SK-N-SH treated with all-trans-retinoic acid at 6 μM for 48 hours (cell line): ENCODE measurements at regions not wholly inside any gene's neighbourhood (a gene's known extent, or its start where the extent isn't known, plus 50 kb on each side); places are given as distances from the start of the nearest gene placed in this dataset.

Experiments used
- ARNTL ChIP-seq: fragments of 450-650 bp; formaldehyde crosslinking; IDR thresholded peaks from 2 replicates; pipeline ENCODE4 v1.5.0; 2020; ENCODE audit warnings: low read depth, mild to moderate bottlenecking, moderate library complexity, borderline replicate concordance
- ISL1 ChIP-seq: fragments of 250-450 bp; sonication (Bioruptor Pico); IDR thresholded peaks from 2 replicates; pipeline ENCODE4 v2.1.2; 2022; ENCODE audit warnings: mild to moderate bottlenecking, moderate library complexity
- OSR1 ChIP-seq: fragments of 250-450 bp; sonication (Bioruptor Pico); IDR thresholded peaks from 2 replicates; pipeline ENCODE4 v1.8.0; 2022; ENCODE audit warnings: moderate library complexity, mild to moderate bottlenecking, inconsistent platforms
- PPARA ChIP-seq: fragments of 250-450 bp; sonication (Bioruptor Pico); IDR thresholded peaks from 2 replicates; pipeline ENCODE4 v1.5.0; 2020; ENCODE audit warnings: mild to moderate bottlenecking, borderline replicate concordance
- TOX ChIP-seq: fragments of 250-450 bp; sonication (Bioruptor Pico); IDR thresholded peaks from 2 replicates; pipeline ENCODE4 v1.8.0; 2021; ENCODE audit warnings: mild to moderate bottlenecking, moderate library complexity, borderline replicate concordance
- ZNF565 ChIP-seq: fragments of 450-650 bp; formaldehyde crosslinking; conservative IDR thresholded peaks from 2 replicates; pipeline ENCODE4 v1.5.0; 2020; ENCODE audit warnings: low read depth, mild to moderate bottlenecking, moderate library complexity
- ZNF70 ChIP-seq: fragments of 450-650 bp; formaldehyde crosslinking; IDR thresholded peaks from 2 replicates; pipeline ENCODE4 v1.5.0; 2020; ENCODE audit warnings: mild to moderate bottlenecking, moderate library complexity
- TF ChIP-seq, protein P1 (sequence below): fragments of 250-450 bp; sonication (Bioruptor Pico); IDR thresholded peaks from 2 replicates; pipeline ENCODE4 v1.5.1; 2020; ENCODE audit warnings: low read depth, mild to moderate bottlenecking, moderate library complexity
- TF ChIP-seq, protein P2 (sequence below): fragments of 250-450 bp; sonication (Bioruptor Pico); IDR thresholded peaks from 2 replicates; pipeline ENCODE4 v1.8.0; 2020; ENCODE audit warnings: mild to moderate bottlenecking, moderate library complexity, borderline replicate concordance

DNA sequence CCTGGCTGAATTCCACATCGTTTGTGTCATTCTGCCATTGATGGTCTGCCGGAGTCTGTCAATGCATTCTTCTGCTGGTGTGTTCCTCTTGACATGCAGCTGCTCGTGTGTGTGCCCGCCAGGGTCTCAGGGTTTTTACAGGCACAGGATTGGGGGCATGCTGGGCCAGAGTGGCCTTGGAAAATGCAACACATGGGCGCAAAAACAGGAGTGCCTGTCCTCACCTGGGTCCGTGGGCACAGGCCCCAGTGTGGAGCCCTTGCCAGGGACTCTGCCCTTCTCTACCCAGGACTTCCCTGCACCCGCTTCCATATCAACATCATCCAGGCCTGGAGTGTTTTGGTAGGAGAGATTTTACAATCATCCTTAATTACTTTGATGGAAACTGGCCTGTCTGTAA is 340.7 kb downstream of the KIF20B start:
- TF ChIP-seq, protein P1, sequence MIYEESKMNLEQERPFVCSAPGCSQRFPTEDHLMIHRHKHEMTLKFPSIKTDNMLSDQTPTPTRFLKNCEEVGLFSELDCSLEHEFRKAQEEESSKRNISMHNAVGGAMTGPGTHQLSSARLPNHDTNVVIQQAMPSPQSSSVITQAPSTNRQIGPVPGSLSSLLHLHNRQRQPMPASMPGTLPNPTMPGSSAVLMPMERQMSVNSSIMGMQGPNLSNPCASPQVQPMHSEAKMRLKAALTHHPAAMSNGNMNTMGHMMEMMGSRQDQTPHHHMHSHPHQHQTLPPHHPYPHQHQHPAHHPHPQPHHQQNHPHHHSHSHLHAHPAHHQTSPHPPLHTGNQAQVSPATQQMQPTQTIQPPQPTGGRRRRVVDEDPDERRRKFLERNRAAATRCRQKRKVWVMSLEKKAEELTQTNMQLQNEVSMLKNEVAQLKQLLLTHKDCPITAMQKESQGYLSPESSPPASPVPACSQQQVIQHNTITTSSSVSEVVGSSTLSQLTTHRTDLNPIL (CRISPR knock-in tag) = no peak
- TF ChIP-seq TOX (CRISPR knock-in tag) (no peak), OSR1 (CRISPR knock-in tag) (no peak), ZNF565 (no peak), ZNF70 (CRISPR knock-in tag) (no peak), PPARA (no peak), ARNTL (CRISPR knock-in tag) (no peak), ISL1 (CRISPR knock-in tag) (no peak)
- TF ChIP-seq, protein P2, sequence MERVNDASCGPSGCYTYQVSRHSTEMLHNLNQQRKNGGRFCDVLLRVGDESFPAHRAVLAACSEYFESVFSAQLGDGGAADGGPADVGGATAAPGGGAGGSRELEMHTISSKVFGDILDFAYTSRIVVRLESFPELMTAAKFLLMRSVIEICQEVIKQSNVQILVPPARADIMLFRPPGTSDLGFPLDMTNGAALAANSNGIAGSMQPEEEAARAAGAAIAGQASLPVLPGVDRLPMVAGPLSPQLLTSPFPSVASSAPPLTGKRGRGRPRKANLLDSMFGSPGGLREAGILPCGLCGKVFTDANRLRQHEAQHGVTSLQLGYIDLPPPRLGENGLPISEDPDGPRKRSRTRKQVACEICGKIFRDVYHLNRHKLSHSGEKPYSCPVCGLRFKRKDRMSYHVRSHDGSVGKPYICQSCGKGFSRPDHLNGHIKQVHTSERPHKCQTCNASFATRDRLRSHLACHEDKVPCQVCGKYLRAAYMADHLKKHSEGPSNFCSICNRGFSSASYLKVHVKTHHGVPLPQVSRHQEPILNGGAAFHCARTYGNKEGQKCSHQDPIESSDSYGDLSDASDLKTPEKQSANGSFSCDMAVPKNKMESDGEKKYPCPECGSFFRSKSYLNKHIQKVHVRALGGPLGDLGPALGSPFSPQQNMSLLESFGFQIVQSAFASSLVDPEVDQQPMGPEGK (CRISPR knock-in tag) = no peak
